DMS153 treated with DMSO at 0.1 percent for 48 hours (cell line): ENCODE measurements at regions not wholly inside any gene's neighbourhood (a gene's known extent, or its start where the extent isn't known, plus 50 kb on each side); places are given as distances from the start of the nearest gene placed in this dataset.

Source experiments
- DNase-seq: peaks from one replicate; lab custom pipeline; 2025; ENCODE audit not compliant: unreplicated experiment; lab: John Stamatoyannopoulos, UW

DNA sequence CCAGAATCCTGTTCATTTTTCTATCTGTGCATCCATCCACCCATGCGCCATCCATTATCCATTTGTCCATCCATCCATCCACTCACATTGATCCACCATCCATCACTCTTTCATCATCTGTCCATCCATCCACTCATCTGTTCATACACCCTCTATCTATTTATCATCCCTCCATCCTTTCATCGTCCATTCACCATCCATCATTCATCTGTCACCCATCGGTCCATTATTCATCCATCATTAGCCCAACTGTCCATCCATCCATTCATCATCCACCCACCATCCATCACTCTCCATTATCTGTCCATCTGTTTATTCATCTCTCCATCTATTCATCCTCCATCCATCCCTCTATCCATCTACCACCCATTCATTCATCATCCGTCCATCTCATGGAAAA lies 125.7 kb upstream of the TMPRSS2 start:
- no peak for DNase-seq

DNA sequence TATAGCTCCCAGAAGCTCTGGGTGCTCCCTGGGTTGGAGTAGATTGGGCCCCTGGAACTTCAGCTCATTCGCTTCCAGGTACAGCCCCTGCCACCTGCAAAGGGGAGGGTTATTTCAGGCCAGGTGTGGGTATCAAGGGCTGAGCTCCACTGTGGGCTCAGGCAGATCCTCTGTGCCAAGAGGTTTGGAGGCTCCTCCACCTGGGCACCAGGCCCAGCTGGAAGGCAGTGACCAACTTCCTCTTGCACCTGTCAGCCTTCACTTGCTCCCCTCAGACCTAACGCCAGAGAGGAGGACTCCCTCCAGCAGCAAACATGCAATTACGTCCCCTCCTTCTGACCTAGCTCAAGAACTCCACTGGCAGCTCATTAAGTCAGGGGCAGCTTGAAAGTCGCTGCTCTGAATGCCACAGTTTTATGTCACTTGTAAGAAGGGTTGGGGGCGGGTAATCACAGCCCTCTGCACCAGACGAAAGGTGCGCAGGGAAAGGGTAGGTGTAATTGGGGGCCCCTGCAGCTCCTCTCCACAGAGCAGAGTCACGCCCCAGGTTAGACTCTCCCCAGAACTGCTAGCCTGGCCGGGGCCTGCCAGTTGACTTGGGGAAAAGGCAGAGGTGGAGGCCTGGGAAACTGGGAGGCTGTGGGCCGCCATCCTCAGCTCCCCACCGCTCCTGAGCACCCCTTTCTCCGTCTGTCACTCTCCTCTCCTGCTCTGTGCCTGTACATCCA lies 125.0 kb upstream of the TMPRSS2 start:
- DNase-seq, result no peak

DNA sequence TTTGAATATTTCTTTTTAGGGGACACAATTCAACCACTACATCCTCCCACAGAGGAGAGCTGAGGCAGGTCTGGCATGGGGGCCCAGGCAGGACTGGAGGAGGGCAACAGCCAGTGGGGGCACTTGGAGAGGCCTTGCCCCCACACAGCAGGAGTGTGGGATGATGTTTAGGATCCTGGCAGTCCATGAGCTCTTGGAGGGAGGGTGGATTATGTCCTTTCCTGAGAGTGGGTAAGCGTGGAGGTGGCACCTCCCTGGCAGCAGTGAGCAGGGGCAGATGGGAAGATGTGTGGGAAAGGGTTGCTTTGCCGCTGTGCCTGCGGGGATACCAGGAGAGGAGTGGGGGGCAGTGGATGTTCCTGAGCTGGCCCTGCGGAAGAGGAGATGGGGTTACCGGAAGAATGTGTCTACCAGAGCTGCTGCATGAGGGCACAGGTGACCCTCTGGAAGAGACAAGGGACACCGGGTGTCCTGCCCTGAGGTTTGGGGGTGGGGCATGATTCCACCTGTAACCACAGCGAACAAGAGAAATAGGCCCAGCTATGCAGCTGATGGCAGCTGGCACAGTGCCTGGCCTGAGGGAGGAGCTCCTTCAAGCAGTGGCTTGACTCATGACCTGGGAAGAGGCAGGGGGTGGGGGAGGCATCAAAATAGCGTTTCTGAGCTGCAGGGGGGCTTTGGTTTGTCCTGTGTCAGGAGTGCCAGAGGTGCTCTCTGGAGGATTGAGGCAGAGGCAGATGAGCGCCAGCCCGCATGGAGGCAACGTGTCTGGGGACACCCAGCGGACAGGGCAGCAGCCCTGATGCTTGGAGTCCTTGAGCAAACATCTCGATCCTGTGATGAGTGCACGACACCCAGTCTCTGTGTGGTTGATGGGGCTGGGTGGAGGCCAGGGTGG lies 123.9 kb upstream of the TMPRSS2 start:
- peak; percentile 41 for DNase-seq

DNA sequence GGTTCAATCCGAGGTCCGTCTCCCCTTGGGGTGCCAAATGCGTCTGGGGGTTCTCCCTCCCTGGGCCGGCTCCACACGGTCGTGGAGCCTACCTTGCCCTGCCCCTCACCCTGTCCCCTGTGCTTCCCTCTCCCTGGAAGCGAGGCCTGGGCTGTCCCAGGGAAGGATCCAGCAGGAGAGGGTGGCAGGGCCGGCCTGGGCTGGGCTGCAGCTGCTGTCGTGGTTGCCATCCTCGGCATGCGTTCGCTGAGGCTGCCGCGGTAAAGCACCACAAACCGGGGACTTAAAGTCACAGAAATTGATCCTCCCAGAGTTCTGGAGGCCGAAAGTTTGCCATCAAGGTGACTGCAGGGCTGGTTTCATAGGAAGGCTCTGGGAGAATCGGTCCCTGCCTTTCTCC lies 123.0 kb upstream of the TMPRSS2 start:
- DNase-seq, result no peak

DNA sequence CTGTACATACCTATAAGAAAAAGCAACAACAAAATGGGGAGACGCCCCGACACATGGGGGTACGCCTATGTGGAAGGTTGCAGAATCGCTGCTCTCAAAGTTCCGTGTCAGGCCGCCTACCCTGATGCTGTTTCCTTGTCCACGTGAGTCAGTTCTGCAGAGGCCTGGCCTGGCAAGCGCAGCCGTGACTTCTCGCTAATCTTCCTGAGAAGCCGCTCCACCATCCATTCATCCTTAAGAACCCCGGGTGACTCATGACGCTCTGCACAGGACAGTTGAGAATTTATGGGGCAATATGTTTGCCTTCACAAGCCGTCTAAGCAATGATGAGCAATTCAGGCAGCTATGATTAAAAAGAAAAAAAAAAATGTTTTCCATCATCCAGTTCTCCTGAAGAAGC lies 122.3 kb upstream of the TMPRSS2 start:
- DNase-seq, result no peak

DNA sequence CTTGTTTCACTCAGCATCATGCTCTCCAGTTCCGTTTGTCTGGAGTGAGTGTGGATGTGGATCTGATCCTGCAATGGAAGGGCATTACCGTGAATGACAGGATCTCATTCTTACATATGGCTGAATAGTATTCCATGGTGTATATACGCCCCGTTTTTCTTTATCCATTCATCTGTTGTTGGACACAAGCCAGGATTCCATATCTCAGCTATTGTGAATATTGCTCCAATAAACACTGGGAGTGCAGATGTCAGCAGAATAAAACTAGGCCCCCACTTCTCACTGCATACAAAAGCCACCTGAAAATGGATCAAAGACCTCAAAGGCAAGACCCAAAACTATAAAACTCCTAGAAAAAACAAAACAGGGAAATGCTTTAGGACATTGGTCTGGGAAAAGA lies 120.3 kb upstream of the TMPRSS2 start:
- DNase-seq, result no peak

DNA sequence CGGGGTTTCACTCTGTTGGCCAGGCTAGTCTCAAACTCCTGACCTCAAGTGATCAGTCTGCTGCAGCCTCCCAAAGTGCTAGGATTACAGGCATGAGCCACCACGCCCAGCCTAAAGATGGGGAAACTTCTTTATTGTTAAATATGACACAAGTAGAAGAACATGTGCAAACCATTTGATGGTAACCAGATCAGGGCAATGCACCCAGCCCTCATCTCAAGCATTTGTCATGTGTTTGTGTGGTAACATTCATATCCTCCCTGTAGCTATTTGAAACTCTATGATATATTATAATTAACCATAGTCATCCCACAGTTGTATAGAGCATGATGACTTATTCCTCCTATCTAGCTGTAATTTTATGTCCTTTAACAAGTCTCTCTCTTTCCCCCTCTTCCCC lies 119.5 kb upstream of the TMPRSS2 start:
- DNase-seq, result no peak

DNA sequence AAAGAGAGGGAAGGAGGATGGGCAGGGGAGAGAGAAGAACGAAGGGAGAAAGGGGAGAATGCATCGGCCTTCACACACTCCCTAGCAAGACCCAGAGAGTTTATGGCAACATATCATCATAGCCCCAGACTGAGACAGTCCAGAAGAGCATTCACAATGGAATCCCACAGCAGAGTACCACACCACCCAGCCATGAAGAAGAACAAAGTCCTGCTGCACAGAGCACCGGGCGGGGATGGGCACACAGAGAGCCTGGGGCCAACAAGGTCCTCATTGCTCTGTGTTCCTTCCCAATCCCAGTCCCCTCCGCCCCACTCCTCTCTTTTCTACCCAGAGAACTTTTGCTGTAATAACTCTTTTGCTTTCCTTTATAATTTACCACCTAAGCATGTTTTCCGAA lies 118.1 kb upstream of the TMPRSS2 start:
- no peak for DNase-seq

DNA sequence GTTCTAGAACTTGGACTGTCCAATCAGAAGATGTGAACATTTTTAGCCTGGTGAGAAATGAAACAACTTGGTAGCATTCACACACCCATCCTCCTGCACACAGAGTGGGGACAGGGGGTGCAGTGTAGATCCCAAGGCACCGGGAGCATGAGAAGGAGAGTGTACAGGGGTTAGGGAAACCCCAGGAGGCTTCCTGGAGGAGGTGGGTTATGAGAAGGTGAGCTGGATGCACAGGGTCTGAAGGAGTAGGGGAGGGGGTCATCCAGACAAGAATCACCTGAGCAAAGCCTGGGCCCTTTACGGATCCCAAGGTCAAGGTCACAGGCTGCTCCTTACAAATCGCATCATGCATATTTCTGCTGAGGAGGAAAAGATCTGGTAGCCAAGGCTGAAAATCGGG lies 117.5 kb upstream of the TMPRSS2 start:
- DNase-seq, result no peak

DNA sequence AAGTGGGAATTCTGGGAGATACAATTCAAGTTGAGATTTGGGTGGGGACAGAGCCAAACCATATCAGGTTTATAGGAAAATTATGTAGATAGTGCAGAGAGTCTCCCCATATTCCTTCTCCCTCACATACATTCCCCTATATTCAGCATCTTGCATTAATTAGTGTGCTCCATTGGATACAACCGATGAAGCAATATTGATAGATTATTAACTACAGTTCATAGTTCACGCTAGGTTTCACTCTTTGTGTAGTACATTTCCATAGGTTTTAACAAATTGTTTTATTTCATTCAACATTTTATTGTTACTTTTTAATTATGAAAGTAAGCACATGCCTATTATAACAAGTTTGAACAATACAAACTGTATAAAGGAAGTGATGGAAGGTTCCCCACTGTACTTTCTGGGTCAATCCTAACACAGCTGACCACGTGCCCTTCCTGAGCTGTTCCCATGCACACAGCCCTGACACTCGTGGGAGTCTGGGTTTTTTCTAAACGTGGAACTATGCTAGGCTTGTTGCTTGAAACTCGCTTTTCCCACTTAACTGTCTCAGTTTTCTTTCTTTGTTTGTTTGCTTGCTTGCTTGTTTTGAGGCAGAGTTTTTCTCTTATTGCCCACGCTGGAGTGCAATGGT lies 116.8 kb upstream of the TMPRSS2 start:
- DNase-seq, result no peak

DNA sequence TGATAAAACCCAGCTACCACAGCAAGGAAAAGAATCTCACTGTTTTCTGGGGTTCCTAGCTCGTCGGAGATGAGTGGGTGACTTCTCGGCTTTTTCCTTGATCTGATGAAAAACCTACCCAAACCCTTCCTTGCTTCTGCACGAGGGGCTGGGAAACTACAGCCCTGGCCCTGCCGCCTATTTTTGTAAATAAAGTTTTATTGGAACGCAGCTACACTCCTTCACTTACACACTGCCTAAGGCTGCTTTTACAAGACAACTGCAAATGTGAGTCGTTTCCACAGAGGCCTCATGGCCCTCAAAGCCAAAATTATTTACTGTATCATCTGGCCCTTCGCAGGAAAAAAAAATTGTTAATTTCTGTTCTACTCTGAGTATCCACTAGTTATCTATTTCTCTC lies 116.0 kb upstream of the TMPRSS2 start:
- DNase-seq, result no peak

DNA sequence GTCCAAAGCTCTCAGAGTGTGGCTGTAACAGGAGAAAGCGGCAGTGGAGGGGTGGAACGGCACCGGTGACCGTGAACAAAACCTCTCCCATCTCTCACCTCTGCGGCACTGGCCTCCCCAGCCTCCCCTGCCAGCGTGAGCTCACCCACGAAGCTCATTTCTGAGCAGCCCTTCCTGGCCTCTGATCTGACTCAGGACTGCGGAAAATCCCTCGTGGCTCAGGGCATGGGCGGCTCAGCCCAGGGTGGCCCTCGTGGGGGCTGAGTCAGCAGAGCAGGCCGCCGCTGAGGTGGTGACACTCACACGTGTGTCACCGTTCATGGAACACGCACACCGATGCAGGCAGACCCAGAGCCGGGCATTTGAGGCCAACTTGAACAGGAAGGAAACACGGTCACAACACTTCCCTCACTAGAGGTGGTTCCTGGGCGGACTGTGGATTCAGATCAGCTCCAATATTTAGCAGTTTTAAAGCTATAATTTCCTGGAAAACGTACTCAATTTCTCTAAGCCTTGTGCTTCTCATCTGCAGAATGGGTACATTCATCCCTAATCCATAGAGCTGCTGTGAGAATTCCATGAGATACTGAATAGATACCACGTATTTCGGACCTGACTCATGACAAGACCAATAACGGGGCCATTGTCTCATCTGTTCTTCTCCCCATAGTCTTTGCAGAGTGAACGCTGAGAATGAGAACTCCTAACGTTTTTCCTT lies 115.0 kb upstream of the TMPRSS2 start:
- no peak for DNase-seq

DNA sequence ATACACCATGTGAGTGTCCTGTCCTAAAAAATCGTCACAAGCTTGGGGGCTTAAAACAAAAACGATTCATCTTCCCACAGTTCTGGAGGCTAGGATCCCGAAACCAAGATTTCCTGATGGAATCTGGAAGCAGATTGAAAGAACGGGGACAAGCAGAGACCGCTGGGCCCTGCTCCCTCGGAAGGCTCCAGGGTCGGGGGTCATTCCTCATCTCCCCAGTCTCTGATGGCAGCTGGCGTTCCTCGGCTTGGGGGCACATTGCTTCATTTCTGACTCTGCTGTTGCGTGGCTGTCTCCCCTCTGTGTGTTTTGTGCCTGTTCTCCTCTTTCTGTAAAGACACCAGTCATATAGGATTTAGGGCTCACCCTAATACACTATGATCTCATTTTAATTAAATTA lies 114.2 kb upstream of the TMPRSS2 start:
- DNase-seq, result no peak

DNA sequence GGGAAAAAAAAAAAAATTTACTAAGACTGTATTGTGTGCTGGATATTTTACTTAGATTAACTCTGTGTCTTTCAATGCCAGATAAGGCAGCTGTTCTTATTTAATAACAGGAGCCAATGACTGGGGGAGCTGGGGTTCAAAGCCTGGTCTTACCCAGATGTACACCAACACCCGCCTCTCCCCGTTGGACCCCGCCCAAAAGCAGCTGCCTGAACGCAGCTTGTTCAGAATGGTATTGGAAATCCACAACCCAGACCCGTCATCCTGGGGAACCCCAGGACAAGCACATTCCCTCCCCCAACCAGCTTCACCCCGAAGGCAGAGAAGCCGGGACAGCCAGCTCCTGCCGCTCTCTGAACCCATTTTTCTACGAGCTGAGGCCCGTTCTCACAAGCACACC lies 113.6 kb upstream of the TMPRSS2 start:
- DNase-seq, result no peak

DNA sequence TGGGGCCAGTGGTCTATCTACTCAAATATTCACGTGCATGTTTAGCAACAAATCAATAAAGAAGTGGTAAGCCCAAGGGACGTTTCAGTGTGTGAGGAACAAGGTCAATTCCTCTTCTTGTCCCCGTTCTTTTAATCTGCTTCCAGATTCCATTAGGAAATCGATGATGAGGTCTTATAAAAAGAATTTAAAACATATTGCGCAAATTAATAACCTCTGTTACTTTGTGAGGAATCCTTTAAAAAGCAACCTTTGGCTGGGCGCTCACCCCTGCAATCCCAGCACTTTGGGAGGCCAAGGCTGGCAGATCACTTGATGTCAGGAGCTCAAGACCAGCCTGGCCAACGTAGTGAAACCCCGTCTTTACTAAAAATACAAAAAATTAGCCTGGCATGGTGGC lies 113.0 kb upstream of the TMPRSS2 start:
- DNase-seq, result no peak

DNA sequence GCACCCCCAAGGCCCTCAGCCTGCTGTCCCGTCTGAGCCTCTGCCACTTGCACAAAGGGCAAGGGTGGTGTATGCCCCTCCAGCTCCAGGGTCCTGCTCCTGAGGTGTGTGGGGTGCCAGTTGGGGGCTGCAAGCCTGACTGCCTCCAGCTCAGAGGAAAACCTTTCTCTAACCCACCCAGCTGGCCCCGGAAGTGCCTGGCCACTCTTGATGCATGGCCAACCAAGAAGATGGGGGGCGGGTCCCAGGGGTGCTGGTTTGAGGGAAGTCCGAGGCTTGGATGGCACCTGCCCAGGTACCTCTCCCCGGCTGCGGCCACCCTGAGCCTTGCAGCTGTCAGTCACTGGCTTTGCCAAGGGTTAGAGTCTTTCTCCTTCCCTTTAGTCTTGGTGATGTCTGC lies 112.6 kb upstream of the TMPRSS2 start:
- DNase-seq, result no peak

DNA sequence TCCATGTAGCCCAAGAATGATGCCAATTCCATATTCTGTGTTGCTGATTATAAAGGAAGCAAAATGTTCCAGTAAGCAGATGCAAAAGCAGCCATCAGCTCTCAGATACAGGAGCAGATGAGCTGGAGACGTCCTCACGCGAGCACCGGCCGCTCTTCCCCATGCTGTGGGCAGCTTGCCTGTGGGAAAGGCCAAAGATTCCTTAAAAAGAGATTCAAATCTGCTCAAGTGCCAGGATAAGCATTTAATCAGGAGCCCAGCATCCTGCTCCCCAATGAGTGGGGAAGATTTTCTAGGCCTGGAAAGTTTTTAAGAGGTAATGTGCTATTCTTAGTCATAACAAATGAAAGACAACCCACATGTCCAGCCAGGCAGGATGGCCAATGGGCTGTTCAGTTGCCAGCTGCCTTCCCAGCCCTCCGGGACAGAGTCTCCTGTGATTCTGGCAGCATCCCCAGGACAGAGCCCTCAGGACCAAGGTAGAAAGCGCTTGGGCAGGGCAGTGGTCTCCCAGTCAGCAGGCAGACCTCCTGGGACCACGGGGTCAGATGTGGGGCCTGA lies 108.2 kb upstream of the TMPRSS2 start:
- DNase-seq, result no peak

DNA sequence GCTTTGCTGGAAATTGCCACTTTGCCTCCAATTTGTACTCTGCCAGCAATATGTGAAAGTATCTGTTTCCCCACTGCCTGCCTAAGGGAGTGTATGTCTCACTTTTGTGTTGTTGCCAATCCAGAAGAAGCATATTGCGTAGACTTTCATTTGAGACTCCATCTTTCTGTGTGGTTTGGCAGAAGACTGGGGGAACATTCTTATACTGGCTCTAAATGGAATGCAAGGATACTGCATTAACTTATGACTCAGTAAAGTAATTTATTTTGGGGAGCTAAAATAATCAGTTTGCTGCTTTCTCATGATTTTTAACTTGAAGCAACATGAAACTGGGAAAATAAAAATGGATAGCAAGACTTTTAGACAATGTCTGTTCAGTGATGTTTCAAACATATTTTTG lies 107.7 kb upstream of the TMPRSS2 start:
- no peak for DNase-seq

DNA sequence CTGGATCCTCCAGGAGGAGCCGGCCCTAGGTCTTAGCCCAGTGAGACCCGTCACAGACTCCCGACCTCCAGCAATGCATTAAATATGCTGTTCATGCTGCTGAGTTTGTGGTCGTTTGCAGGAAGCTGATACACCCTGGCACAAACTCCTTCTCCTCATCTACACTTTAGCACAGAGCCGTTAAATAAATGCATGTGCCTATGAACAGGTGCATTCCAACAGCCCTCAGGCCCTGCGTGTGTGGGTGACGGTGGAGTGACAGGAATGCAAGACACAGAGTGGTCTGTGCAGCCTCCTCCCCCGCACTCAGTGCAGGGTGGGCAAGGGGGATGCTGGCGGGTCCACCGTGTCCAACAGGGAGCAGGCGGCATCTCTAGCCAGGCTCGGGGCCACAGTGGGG lies 106.6 kb upstream of the TMPRSS2 start:
- no peak for DNase-seq

DNA sequence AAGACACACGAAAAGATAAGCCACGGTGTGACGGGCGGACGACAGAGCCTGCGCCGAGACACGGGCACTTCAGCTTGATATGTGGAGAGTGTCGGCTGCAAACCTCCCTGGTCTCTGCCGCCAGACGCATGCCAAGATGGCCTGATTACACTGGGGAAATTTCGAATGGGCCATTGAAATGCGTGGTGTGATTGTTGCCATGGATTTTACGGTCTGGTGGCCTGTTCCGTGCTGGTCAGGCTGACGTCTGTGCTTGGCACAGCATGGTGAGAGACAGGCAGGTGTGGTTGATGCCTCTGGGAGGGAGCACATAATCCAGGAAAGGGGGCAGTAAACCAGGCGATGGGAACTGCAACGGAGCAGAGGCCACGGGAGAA lies 105.6 kb upstream of the TMPRSS2 start:
- DNase-seq, result no peak
